Adipose tissue (tissue), 3 donors: ENCODE measurements at regions not wholly inside any gene's neighbourhood (a gene's known extent, or its start where the extent isn't known, plus 50 kb on each side); places are given as distances from the start of the nearest gene placed in this dataset.

Experiments
- H3K27ac ChIP-seq: one replicate; pipeline ENCODE4 v1.5.1; 2013; ENCODE audit warnings: low read depth, low read length
- WGBS, 3 donors: extraction: QIAGEN DNeasy Blood & Tissue Kit; methylation state at CpG; one replicate each; pipeline ENCODE4 v1.1.7; 2013; 5-methylcytosine and 5-hydroxymethylcytosine counted together
- donor health status: healthy with polysubstance abuse.
- donor health status: Bipolar disorder and iron deficiency.
- donor health status: healthy.

- H3K27ac ChIP-seq, result no peak overlapping the region
- WGBS, 3 donors, result 93 to 95% (median 93%) methylated on average over 4 of the region's 4 CpGs
Measured at GRCh38 chr6:43879722-43880121, 109.7 kb downstream of the VEGFA start.

- no peak overlapping the region for H3K27ac ChIP-seq
- WGBS, 3 donors, result 72 to 78% (median 78%) methylated on average over 11 of the region's 11 CpGs
Measured at GRCh38 chr6:43878823-43879495, 108.9 kb downstream of the VEGFA start.

GRCh38 chr6:43878127-43878634 is 108.2 kb downstream of the VEGFA start:
- 82 to 89% (median 88%) methylated on average over 8 of the region's 8 CpGs for WGBS, 3 donors
- no peak overlapping the region for H3K27ac ChIP-seq

- no peak overlapping the region for H3K27ac ChIP-seq
- WGBS, 3 donors, result 72 to 89% (median 80%) methylated on average over 10 of the region's 10 CpGs
Measured at GRCh38 chr6:43877463-43878126, 107.6 kb downstream of the VEGFA start.

- H3K27ac ChIP-seq, result no peak overlapping the region
- WGBS, 3 donors, result 81 to 93% (median 85%) methylated on average over 10 of the region's 10 CpGs
Measured at GRCh38 chr6:43877036-43877435, 107.0 kb downstream of the VEGFA start.

GRCh38 chr6:43876602-43877001 is 106.6 kb downstream of the VEGFA start:
- H3K27ac ChIP-seq, result no peak overlapping the region
- WGBS, 3 donors, result 63 to 72% (median 65%) methylated on average over 4 of the region's 4 CpGs

- no peak overlapping the region for H3K27ac ChIP-seq
- WGBS, 3 donors, result 80 to 84% (median 82%) methylated on average over 14 of the region's 14 CpGs
Measured at GRCh38 chr6:43875849-43876572, 106.0 kb downstream of the VEGFA start.

GRCh38 chr6:43874814-43875590 is 105.0 kb downstream of the VEGFA start:
- H3K27ac ChIP-seq, result no peak overlapping the region
- WGBS, 3 donors, result 87 to 96% (median 94%) methylated on average over 4 of the region's 4 CpGs

GRCh38 chr6:43873806-43874714 is 104.0 kb downstream of the VEGFA start:
- H3K27ac ChIP-seq, result no peak overlapping the region
- WGBS, 3 donors, result 56 to 90% (median 88%) methylated on average over 3 of the region's 3 CpGs

GRCh38 chr6:43871933-43872332 is 101.9 kb downstream of the VEGFA start:
- H3K27ac ChIP-seq, result no peak overlapping the region
- WGBS, 3 donors, result 97 to 100% (median 99%) methylated on average over 4 of the region's 4 CpGs

GRCh38 chr6:43871284-43871683 is 101.3 kb downstream of the VEGFA start:
- H3K27ac ChIP-seq, result no peak overlapping the region
- 88 to 93% (median 88%) methylated on average over 1 of the region's 1 CpG for WGBS, 3 donors

- H3K27ac ChIP-seq, result no peak overlapping the region
- whole genome bisulfite sequencing, 3 donors, result 52 to 60% (median 58%) methylated on average over 3 of the region's 3 CpGs
Measured at GRCh38 chr6:43870660-43871061, 100.7 kb downstream of the VEGFA start.

- H3K27ac ChIP-seq, result no peak overlapping the region
- WGBS, 3 donors, result 73 to 83% (median 82%) methylated on average over 8 of the region's 8 CpGs
Measured at GRCh38 chr6:43869792-43870659, 100.0 kb downstream of the VEGFA start.

GRCh38 chr6:43869079-43869710 is 99.2 kb downstream of the VEGFA start:
- H3K27ac ChIP-seq, result no peak overlapping the region
- 78 to 81% (median 79%) methylated on average over 12 of the region's 12 CpGs for whole genome bisulfite sequencing, 3 donors

- 94 to 97% (median 96%) methylated on average over 6 of the region's 6 CpGs for WGBS, 3 donors
- no peak overlapping the region for H3K27ac ChIP-seq
Measured at GRCh38 chr6:43868467-43868866, 98.5 kb downstream of the VEGFA start.

GRCh38 chr6:43867996-43868395 is 98.0 kb downstream of the VEGFA start:
- H3K27ac ChIP-seq, result no peak overlapping the region
- 96 to 98% (median 96%) methylated on average over 5 of the region's 5 CpGs for WGBS, 3 donors
